GM21526 (cell line): ENCODE measurements at regions not wholly inside any gene's neighbourhood (a gene's known extent, or its start where the extent isn't known, plus 50 kb on each side); places are given as distances from the start of the nearest gene placed in this dataset.
A peak's percentile ranks its signal among the peaks of the same experiment; 100 is the strongest.
"Not testable (repeated sequence)": the region's sequence is repeated elsewhere in the genome, so short reads cannot be mapped to it uniquely, and the experiment has no call there.

Experiments used
- ATAC-seq: cut with Tn5 transposase; IDR thresholded peaks from one replicate; pipeline ENCODE4 v1.9.1; 2021; ENCODE audit warnings: moderate library complexity; ENCODE audit not compliant: unreplicated experiment, low FRiP score

DNA sequence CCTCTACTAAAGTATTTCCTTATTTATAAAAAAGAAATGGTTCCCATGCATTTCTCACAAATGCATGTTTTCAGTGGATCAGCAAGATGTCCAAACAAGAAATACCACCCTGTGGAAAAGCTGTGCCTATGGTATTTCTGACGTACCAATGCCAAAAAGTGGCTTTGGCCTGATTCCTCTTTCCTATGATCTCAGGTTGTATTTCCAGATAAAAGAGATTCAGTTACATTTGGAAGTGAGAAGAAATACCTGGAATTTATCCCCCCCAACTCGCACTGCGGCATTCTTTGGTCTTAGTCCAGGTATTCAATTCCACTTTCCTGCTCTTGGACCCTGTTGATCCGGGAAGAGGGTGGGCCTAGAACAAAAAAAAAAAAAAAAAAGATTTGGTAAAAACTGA, 815.9 kb upstream of the FRG1 start:
- ATAC-seq: no peak

DNA sequence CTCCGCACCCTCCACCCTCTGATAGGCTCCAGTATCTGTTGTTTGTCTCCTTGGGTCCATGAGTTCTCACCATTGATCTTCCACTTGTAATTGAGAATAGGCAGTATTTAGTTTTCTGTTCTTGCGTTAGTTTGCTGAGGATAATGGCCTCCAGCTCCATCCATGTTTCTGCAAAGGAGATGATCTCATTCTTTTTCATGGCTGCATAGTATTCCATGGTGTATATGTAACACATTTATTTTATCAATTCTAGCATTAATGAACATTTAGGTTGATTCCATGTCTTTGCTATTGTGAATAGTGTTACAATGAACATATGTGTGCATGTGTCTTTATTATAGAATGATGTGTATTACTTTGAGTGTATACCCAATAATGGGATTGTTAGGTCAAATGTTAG, 814.6 kb upstream of the FRG1 start:
- no peak for ATAC-seq

GRCh38 chr4:189128341-189128740, 812.3 kb upstream of the FRG1 start:
- no peak for ATAC-seq

- ATAC-seq: no peak
Measured at GRCh38 chr4:189129044-189129694, 811.5 kb upstream of the FRG1 start.

DNA sequence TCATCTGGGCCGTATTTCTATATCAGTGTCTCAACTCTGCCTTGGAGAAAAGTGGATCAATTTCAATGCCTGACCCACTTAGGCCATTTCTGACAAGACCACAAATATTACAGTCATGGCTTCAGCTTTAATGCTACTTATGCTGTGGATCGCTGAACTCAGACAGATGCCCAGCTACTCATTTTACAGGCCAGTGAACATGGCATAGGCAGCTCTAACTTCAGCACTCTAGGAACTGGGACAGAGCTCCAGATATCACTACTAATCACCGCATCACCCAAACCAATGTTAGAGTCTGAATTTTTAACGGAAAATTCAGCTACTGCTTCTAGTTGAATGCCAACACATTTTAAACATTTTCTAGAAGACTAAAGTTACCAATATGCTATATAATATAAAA, 809.6 kb upstream of the FRG1 start:
- ATAC-seq: no peak

- ATAC-seq: no peak
Measured at GRCh38 chr4:189136462-189136861, 804.2 kb upstream of the FRG1 start.

GRCh38 chr4:189143263-189143952, 797.3 kb upstream of the FRG1 start:
- no peak for ATAC-seq

DNA sequence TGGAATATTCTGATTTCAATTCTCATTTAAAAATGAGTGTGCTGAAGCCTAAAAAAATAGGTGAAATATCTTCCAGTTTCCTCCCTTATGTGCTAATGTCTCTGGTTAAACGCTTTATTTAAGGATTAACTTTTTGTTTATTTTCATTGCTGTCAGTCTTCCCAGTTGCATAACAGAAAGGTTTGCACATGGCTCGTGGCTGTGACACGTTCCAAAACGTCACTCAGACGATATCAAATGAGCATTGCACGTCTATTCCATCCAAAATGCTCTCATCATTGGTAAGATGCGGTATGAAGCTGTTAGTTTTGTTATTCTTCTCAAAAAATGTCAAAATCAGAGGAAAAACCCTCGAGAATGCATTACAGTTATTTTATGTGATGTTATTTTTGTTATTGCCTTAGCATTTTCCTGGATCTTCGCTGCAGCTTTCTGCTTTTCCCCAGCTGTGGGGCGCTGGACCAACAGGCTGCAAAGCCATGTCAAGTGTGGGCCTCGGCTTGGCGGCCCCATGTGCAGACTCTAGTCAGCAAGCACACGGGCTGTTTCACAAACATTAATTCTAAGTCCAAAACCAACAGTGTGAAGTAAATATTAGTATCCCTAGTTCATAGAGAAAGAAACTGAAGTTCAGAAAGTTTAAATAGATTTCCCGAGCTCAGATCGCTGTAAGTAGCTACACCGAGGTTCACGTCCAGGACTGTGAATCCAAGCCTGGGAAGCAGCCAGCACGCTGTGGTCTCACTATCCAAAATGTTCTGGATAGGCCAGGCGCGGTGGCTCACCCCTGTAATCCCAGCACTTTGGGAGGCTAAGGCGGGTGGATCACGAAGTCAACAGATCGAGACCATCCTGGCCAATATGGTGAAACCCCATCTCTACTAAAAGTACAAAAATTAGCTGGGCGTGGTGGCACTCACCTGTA, 793.4 kb upstream of the FRG1 start:
- no peak for ATAC-seq

DNA sequence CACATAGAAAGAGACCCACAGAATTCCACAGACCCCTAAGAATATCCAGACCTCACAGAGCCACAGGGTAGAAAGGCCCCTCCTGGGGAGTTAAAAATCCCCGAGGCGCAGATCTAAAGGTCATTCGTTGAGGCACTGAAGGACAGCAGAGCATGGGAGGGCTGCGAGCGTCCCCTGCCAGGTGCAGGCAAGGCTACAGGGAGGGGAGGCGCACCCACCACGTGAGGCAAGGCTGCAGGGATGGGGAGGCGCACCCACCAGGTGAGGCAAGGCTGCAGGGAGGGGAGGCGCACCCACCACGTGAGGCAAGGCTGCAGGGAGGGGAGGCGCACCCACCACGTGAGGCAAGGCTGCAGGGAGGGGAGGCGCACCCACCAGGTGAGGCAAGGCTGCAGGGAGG, 785.6 kb upstream of the FRG1 start:
- not testable (repeated sequence) for ATAC-seq

DNA sequence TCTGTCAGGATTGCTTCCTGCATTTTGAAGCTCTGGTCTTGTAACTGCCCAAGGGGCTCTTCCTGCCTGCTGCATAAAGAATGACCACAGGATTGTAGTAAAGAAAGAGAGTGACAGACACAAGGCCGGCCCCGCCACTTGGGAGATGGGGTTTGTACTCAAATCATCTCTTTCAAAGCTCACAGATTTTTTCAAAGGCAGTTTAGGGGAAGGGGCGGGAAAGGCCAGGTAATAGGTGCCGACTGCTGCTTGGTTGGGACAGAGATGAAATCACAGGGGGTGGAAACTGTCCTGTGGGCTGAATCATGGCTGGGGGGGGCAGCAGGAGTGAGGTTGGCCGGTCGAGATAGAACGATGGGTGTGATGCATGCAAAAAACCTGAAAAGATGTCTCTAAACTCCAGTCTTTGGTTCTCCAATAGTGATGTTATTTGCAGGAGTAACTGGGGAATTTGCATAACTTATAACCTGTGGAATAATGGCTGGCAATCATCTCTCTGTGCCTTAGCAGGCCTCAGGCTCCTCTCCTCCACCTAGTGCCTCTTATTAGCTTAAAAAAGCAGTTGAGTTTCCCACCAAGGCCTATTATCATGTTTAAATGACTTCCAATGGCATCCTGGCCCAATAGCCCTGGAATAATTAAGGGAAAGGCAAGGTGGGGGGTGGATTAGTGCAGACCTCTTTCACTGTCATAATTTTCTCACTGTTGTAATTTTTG, 778.4 kb upstream of the FRG1 start:
- ATAC-seq: no peak

DNA sequence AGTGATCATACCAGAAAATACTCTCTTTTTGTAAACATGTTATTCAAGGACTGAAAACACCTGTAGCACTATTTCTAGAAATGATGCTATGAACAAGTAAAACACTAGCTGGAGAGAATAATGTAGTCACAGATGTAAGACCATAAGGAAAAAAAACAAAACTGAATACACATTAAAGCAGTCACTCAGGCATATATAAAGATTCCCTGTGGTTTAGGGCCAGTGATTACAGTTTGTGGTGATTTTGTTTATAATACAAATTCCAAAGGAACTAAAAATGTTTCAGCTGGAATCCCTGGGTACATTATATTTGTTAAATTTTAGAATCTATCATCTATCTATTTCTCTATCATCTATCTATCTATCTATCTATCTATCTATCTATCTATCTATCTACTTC, 777.8 kb upstream of the FRG1 start:
- no peak for ATAC-seq

DNA sequence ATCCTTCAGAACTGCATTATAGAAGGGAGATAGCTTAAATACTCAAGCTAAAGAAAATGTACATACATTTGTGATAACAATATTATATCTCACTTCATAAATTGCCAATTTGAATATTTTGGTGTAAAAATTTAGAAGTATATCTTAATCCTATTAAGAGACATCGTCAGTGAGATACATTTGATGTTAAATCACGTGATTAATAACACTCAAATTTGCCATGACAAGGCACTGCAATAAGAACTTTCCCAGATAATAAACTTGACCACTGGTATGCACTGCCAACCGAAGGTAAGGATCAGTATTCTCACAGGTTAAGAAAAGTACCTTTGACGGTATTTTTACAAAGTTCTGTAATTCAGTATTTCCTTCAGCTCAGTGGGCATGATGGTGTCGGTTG, 764.7 kb upstream of the FRG1 start:
- ATAC-seq: no peak

GRCh38 chr4:189177130-189177529, 763.5 kb upstream of the FRG1 start:
- ATAC-seq: no peak

- ATAC-seq: no peak
Measured at GRCh38 chr4:189178125-189178746, 762.4 kb upstream of the FRG1 start.

DNA sequence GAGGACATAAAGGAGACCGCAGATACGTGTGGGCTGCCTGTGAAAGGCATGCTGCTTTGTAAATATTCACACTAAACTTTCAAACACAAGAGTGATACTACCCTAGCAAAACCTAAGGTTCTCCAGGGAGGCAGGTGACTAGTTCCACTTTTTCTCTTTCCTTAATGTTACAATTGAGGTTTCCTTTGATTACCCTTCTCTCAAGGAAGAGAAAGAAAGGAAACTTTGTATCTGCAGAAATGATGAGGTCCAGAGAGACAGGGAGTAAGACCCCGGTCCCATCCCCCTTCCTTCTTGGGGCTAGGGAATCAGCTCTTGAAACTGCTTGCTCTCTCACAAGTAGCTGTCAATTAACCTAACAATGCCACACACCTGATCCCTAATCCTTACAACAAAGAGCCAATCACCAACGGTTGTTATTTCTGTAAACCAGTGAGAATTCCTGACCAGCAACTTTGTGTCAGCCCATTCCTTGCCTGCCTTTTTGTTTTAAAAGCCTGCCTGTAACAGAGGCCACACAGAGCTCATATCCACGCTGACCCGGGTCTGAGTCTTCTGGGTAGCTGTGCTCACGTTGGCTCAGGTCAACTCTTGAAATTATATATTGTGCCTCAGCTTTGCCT, 754.8 kb upstream of the FRG1 start:
- no peak for ATAC-seq

DNA sequence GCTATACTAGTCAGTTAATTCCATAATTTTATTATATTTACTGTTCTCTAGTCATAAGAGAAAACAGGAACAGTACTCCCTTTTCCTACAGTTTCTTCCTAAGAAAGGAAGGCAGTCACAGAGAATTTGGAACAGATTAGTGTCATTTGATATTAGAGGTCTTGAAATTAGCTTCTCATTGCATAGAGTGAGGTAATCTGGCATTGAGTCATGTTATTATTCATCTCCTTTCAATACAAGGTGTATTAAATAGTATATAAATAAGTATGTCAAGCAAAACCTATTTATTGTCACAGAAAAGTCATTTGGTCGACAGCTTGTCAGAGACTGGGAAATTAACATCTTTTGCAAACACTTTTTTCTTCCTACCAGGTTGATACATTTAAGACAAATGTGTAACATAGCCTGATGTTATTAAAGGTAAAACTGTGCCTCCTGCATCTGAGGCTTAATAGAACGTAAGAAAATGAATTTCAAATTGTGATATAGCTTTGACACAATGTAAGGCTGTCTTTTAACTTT, 753.1 kb upstream of the FRG1 start:
- no peak for ATAC-seq

GRCh38 chr4:189198624-189199023, 742.0 kb upstream of the FRG1 start:
- no peak for ATAC-seq

- no peak for ATAC-seq
Measured at GRCh38 chr4:189200353-189200752, 740.3 kb upstream of the FRG1 start.

DNA sequence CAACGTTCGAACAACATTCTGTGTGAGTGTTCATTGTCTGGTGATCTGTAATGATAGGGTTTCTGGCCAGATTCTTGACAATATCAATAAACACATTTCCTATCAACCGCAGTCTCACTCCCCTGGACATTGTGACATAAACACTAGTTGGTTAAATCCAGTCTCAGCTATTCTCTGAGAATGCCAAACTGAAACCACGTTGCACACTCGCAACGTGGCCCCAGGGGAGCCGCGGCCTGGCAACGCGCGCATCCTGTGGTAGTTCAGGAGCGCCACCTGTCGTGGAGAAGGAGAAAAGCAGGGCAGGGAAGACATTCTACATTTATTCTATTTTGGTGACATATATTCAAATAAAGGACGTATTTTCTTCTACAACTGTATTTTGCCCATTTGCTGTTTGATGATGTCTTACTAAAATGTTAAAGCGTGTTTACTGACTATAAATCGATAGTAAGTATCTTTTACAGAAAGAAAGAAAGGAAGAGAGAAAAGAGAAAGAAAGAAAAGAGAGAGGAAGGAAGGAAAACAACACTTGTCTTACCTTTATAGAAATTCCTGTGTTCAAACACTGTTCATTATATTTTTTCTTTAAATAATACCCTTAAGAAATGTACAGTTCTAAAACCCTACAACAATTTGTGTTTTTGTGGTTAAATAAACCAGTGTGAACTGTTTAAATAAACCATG, 738.3 kb upstream of the FRG1 start:
- peak; percentile 81 for ATAC-seq
